ENCODE measurements at regions not wholly inside any gene's neighbourhood (a gene's known extent, or its start where the extent isn't known, plus 50 kb on each side); places are given as distances from the start of the nearest gene placed in this dataset.

DNA sequence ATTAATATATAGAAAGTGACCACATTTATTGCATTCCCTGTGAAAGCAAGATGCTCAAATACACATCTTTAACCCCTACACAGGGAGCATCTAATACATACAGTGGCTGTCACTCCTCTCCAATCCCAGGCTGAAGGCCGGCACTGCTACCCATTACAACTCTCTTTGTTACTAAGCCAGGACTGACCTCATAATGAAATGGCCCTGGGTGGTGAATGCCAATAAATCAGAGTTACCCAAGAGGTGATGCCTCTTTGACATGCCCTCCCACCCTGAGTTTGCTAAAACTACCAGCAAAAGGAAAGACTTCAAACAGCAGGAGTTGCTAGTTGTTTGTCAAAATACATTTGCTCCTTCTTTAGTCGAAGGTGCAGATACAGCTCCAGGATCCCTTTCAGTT is 214.2 kb downstream of the FOXA2 start:
- no peak for DNase-seq (ENCODE audit: low read depth in 2 of 2)

GRCh38 chr20:22369100-22369499 is 215.3 kb downstream of the FOXA2 start:
- no peak for DNase-seq (ENCODE audit: low read depth in 2 of 2)

GRCh38 chr20:22368235-22368634 is 216.1 kb downstream of the FOXA2 start:
- no peak for DNase-seq (ENCODE audit: low read depth in 2 of 2)

- DNase-seq (ENCODE audit: low read depth in 2 of 2), result no peak
These were observed 217.7 kb downstream of the FOXA2 start for GRCh38 chr20:22366631-22367030.

GRCh38 chr20:22354647-22355046 is 229.7 kb downstream of the FOXA2 start:
- no peak for DNase-seq (ENCODE audit: low read depth in 2 of 2)

- DNase-seq (ENCODE audit: low read depth in 2 of 2), result no peak
These were observed 230.8 kb downstream of the FOXA2 start for GRCh38 chr20:22353586-22353985.

DNA sequence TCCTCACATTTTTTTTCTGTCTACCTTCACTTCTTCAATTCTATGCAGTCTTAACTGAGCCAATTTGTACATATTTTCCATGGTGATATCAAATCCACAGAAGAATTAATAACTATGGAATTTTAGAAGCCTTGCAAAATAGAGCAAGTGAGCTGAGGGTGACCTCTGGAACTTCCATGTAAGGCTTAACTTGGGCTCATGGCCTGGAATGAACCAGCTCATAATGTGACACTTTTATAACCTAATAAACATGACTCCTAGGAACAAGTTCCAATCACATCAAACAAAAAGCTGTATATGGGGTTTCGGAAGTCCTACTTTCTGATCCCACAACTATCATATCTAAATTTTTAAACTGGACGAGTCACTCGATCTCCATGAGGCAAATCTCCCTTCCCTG is 232.4 kb downstream of the FOXA2 start:
- DNase-seq (ENCODE audit: low read depth in 2 of 2), result no peak

DNA sequence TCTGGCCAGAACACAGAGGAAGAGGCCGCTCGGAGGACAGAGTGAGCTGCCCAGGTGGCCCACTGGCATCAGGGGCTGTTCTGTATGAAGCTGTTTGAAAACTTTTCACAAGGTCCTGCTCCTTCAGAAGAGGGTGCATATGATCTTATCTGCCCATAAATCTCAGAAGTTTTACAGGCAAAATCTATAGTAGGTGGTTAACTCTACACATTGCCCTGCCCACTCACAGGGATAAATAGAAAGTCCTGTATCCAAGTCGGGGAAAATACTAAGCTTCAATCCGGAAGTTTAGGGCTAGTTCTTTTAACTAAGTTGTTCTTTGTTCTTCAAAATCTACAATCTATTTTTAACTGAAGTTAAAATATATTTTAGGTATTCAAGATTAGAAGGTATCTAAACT is 233.7 kb downstream of the FOXA2 start:
- no peak for DNase-seq (ENCODE audit: low read depth in 2 of 2)

DNA sequence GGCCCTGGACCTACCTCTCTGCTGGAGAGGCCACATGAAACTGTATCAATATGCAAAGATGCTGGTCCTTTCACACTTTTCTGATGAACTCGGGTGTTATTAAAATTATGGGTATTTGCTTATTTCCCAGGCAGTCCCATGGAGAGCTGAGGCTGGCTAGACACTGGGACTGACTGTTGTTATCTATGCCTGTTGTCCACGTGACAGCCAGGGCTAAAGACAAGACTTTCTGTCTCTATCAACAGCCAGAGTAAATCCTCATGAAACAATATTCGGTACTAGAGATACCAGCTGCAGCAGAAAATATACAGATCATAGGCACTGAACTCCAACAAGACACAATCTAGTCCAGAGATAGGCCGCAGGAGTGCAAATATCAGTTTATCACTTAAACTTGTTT is 236.4 kb downstream of the FOXA2 start:
- no peak for DNase-seq (ENCODE audit: low read depth in 2 of 2)

- no peak for DNase-seq (ENCODE audit: low read depth in 2 of 2)
These were observed 237.7 kb downstream of the FOXA2 start for GRCh38 chr20:22346716-22347115.

GRCh38 chr20:22343612-22344011 is 240.8 kb downstream of the FOXA2 start:
- no peak for DNase-seq (ENCODE audit: low read depth in 2 of 2)

DNA sequence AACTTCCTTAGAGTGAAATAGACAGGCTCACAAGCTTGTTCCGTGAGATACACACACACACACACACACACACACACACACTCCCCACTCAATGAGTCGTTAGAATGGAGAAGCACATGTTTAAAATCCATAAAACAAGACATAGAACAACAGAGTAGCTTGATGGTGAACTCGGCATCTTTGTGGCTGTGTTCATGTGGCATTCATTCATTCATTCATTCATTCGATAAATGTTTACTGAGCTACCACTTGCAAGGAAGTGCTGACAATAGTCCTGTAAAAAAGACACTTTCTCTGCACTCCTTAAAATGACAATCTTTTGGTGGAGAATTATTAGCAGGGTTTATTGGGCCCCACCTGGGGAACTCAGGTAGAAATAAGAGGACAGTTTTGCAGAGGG is 242.0 kb downstream of the FOXA2 start:
- DNase-seq (ENCODE audit: low read depth in 2 of 2), result no peak

DNA sequence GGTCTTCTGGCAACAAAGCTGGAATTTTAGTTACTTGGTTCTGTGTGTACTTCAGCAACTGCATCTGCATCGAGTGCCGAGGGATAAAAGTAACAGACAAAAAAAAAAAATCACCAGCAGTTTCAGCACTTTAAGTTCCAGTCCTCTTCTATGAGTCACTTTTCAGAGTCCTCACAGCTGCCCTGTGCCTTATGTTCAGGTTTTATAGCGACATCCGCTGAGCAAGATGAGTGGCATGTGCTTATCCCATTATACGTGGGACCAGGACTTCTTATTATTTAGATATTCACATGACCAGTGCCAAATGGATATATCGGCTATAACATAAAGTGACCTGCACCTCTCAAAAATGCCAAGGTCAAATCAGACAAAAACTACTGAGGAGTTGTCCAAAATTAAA is 242.9 kb downstream of the FOXA2 start:
- DNase-seq (ENCODE audit: low read depth in 2 of 2), result no peak

DNA sequence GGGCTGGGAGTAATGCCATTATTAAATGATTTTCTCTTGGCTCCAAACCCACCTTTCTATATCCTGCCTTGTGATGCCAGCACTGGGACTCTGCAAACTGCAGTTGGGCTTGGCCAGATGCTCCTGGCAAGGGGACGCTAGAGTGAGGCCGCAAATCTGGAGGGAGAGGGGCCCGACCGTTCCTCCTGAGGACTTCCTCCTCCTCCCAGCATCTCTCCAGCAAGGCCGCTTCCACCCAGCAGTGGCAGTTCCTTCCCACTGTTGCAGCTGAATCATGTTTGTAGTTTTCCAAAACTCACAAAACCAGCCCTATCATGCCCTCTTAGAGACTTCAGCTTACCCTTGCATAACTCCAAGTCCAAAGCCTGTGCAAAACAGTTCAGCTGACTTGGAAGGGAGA is 244.4 kb downstream of the FOXA2 start:
- DNase-seq (ENCODE audit: low read depth in 2 of 2), result no peak

GRCh38 chr20:22339091-22339881 is 245.1 kb downstream of the FOXA2 start:
- DNase-seq (ENCODE audit: low read depth in 2 of 2), result no peak

DNA sequence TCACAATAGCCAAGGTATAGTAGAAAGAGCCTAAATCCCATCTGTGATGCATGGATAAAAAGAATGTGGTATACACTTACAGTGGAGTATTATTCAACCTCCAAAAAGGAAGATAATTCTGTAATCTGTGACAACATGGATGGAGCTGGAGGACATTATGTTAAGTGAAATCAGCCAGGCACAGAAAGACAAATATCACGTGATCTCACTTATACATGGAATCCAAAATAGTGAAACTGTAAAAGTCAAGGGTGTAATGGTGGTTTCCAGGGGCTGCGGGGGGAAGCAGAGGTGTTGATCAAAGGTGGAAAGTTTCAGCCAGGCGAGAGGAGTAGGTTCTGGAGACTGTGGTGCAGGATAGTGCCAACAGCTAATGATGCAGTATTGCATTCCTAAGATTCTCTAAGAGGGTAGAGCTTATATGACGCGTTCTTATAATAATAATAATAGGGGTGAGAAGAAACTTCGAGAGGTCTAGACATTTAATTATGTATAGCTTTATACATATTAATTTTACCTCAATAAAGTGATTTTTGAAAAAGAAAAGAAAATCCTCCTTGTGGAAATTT is 246.1 kb downstream of the FOXA2 start:
- no peak for DNase-seq (ENCODE audit: low read depth in 2 of 2)

DNA sequence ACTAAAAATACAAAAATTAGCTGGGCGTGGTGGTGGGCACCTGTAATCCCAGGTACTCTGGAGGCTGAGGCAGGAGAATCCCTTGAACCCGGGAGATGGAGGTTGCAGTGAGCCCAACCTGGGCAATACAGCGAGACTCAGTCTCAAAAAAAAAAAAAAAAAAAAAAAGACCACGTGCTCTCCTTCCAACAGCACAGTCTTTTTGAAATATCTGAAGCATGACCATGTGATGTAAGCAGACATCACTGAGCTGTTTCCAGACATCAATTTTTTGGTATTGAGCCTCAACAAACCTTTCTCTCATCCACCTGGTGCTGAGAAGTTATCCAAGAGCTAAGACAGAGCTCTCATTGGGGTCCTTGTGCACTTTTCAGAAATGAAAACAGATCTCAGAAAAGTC is 249.2 kb downstream of the FOXA2 start:
- no peak for DNase-seq (ENCODE audit: low read depth in 2 of 2)

DNA sequence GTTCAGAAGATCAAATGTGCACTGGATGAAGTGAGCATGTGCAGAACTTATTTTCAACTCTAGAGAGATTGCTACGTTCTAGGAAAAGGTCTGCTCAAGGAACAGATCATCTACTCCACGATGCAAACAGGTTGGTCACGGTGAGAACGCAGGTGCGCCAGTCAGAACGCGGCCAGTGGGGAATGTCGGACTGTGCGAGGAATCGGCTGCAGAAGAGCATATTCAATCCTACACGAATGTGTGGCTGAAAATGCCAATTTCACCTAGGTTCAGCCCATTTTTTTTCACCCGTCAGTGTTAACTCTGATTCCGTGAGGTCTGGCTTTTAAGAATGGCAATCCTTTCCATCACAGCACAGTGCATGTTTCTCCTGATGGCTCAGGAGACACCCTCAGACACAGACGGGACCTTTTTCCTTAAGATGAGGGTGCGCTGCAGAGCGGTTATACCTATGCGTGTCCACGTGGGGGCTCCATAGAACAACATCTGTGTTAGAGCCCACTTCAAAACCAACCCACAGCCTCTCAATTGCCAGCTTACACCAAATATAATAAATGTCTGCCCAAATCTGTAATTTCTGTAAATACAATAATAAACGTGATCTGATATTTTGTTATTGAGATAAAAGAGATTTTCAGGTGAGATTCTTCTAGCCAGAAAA is 250.4 kb downstream of the FOXA2 start:
- peak in 1 of 2 donors; percentile 0 for DNase-seq (ENCODE audit: low read depth in 2 of 2)

- no peak for DNase-seq (ENCODE audit: low read depth in 2 of 2)
These were observed 259.9 kb downstream of the FOXA2 start for GRCh38 chr20:22324505-22324904.

GRCh38 chr20:22322513-22322912 is 261.9 kb downstream of the FOXA2 start:
- DNase-seq (ENCODE audit: low read depth in 2 of 2), result no peak

DNA sequence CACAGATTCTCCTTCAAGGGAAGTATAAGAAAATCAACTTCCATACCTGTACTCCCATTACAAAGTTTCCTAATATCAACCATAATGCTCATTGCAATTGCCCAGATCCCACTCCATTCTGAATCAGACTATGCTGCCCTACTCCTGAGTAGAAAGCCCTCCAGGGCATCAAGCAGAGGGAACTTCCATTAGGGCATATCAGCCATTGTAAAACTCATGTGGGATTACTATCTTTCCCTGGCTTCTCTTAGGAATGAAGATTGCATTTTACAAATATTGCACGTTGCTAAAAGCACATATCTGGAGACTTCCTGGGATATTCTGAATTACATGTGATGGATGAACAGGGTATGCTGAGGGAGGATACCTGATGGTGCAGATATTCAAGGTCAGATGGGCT is 263.2 kb downstream of the FOXA2 start:
- no peak for DNase-seq (ENCODE audit: low read depth in 2 of 2)

- DNase-seq (ENCODE audit: low read depth in 2 of 2), result no peak
These were observed 264.0 kb downstream of the FOXA2 start for GRCh38 chr20:22320245-22320915.

- no peak for DNase-seq (ENCODE audit: low read depth in 2 of 2)
These were observed 268.6 kb downstream of the FOXA2 start for GRCh38 chr20:22315771-22316170.

All from stimulated activated CD8-positive, alpha-beta memory T cell treated with anti-CD3 and anti-CD28 coated beads, Interleukin-7, amount 100 ng/mL, for 4 hours (primary cell).